ENCODE measurements at regions not wholly inside any gene's neighbourhood (a gene's known extent, or its start where the extent isn't known, plus 50 kb on each side); places are given as distances from the start of the nearest gene placed in this dataset.

GRCh38 chr7:26992670-26993069 lies 103.1 kb downstream of the HOXA1 start:
- TF ChIP-seq CTCF (optimal IDR thresholded peaks at IDR 0.05 in 1 of 3, IDR thresholded peaks at IDR 0.05 in 1 of 3, conservative IDR thresholded peaks at IDR 0.05 in 1 of 3; ENCODE audit: extremely low read depth in 1 of 3, insufficient read depth in 2 of 3, low read length in 3 of 3): no peak
- no peak for TF ChIP-seq EZH2 (IDR thresholded peaks at IDR 0.05; ENCODE audit: low read length)
